ENCODE measurements at regions not wholly inside any gene's neighbourhood (a gene's known extent, or its start where the extent isn't known, plus 50 kb on each side); places are given as distances from the start of the nearest gene placed in this dataset.

GRCh38 chr4:154041640-154042039 is 252.8 kb upstream of the SFRP2 start:
- Histone ChIP-seq H2AFZ (ENCODE audit: low read length) (no peak overlapping the region), H3K18ac (ENCODE audit: insufficient read length, low read depth, low read length) (no peak overlapping the region), H4K5ac (ENCODE audit: insufficient read length, low read depth, low read length) (no peak overlapping the region), H4K8ac (replicated peaks; ENCODE audit: insufficient read length, low read depth, low read length) (no peak overlapping the region), H2BK5ac (ENCODE audit: insufficient read length, low read length) (no peak overlapping the region), H3K79me2 (ENCODE audit: insufficient read depth, low read length) (no peaks in the 10 kb centered on the region), H2BK12ac (ENCODE audit: insufficient read length, low read depth, low read length) (no peak overlapping the region), H2BK120ac (ENCODE audit: low read depth, low read length, poor library complexity, severe bottlenecking) (no peak overlapping the region), H3K4me1 (ENCODE audit: insufficient read depth, low read length) (no peaks in the 10 kb centered on the region), H3K56ac (ENCODE audit: insufficient read length, low read depth, low read length) (no peak overlapping the region), H3K23ac (ENCODE audit: insufficient read length, low read depth, low read length) (no peak overlapping the region), H3K27me3 (ENCODE audit: insufficient read depth, low read length) (no peaks in the 10 kb centered on the region), H4K20me1 (ENCODE audit: control insufficient read depth, insufficient read depth, insufficient read length) (no peaks in the 10 kb centered on the region), H3K4ac (ENCODE audit: low read depth, low read length) (no peak overlapping the region), H4K91ac (ENCODE audit: insufficient read length, low read depth, low read length) (no peak overlapping the region), H3K9me3 (ENCODE audit: control insufficient read depth, low read depth, low read length) (no peaks in the 10 kb centered on the region), H3K23me2 (ENCODE audit: insufficient read length, low read depth, low read length, poor library complexity, severe bottlenecking) (no peaks in the 10 kb centered on the region), H2BK15ac (ENCODE audit: low read depth, low read length) (no peak overlapping the region), H2AK5ac (ENCODE audit: insufficient read length, low read length) (no peak overlapping the region), H3T11ph (ENCODE audit: low read length) (no peak overlapping the region), H3K14ac (ENCODE audit: insufficient read depth, low read length) (no peak overlapping the region), H3K79me1 (ENCODE audit: insufficient read depth, low read depth, low read length, poor library complexity, severe bottlenecking) (no peaks in the 10 kb centered on the region), H3K9ac (ENCODE audit: extremely low read depth, insufficient read length, low read length) (no peak overlapping the region), H3K27ac (ENCODE audit: insufficient read length, low read depth, low read length) (no peak overlapping the region), H2BK20ac (ENCODE audit: low read depth, low read length, poor library complexity, severe bottlenecking) (no peak overlapping the region), H3K4me2 (ENCODE audit: insufficient read depth, insufficient read length, low read length) (no peak overlapping the region)
- no peak for TF ChIP-seq CTCF (conservative IDR thresholded peaks at IDR 0.05)
- H3K36me3 Mint-ChIP-seq (ENCODE audit: insufficient read depth in 1 of 3, low read depth in 3 of 3): no peaks in the 10 kb centered on the region
- peak overlapping the region in 1 of 3 experiments; percentile 57; a peak in 2 of 7 replicates for H3K27ac Mint-ChIP-seq
- no peak for DNase-seq
- no CpG with 5 or more reads among the region's 5 CpGs for WGBS (ENCODE audit: extremely low coverage, insufficient read length, low lambda C conversion rate)
- H3K9me3 Mint-ChIP-seq: no peaks in the 10 kb centered on the region; a peak in 1 of 5 replicates
- peaks cover 10% of the 10 kb centered on the region in 2 experiments; a peak in 3 of 4 replicates for H3K4me1 Mint-ChIP-seq
- H3K4me3 Mint-ChIP-seq: no peak overlapping the region
- no peaks in the 10 kb centered on the region for H3K27me3 Mint-ChIP-seq (ENCODE audit: low read depth)

Data from H9 (cell line).